ENCODE measurements at regions not wholly inside any gene's neighbourhood (a gene's known extent, or its start where the extent isn't known, plus 50 kb on each side); places are given as distances from the start of the nearest gene placed in this dataset.
"Not testable (repeated sequence)": the region's sequence is repeated elsewhere in the genome, so short reads cannot be mapped to it uniquely, and the experiment has no call there.

- DNase-seq, result no peak
Observed at GRCh38 chr6:153526479-153526878, 395.4 kb upstream of the RGS17 start.

GRCh38 chr6:153525998-153526397, 394.9 kb upstream of the RGS17 start:
- no peak for DNase-seq

- no peak for DNase-seq
Observed at GRCh38 chr6:153523390-153523789, 392.3 kb upstream of the RGS17 start.

- no peak for DNase-seq
Observed at GRCh38 chr6:153511896-153512496, 380.9 kb upstream of the RGS17 start.

- DNase-seq, result no peak
Observed at GRCh38 chr6:153503810-153504209, 372.7 kb upstream of the RGS17 start.

- no peak for DNase-seq
Observed at GRCh38 chr6:153493501-153493900, 362.4 kb upstream of the RGS17 start.

GRCh38 chr6:153489479-153489878, 358.4 kb upstream of the RGS17 start:
- DNase-seq, result no peak

- no peak for DNase-seq
Observed at GRCh38 chr6:153488267-153488666, 357.2 kb upstream of the RGS17 start.

GRCh38 chr6:153485072-153485471, 354.0 kb upstream of the RGS17 start:
- no peak for DNase-seq

GRCh38 chr6:153484056-153484455, 353.0 kb upstream of the RGS17 start:
- DNase-seq, result no peak

- no peak for DNase-seq
Observed at GRCh38 chr6:153476243-153476642, 345.2 kb upstream of the RGS17 start.

- DNase-seq, result no peak
Observed at GRCh38 chr6:153465050-153465449, 334.0 kb upstream of the RGS17 start.

- DNase-seq, result no peak
Observed at GRCh38 chr6:153449279-153449678, 318.2 kb upstream of the RGS17 start.

- DNase-seq, result not testable (repeated sequence)
Observed at GRCh38 chr6:153442749-153443148, 311.7 kb upstream of the RGS17 start.

- DNase-seq, result no peak
Observed at GRCh38 chr6:153442096-153442495, 311.0 kb upstream of the RGS17 start.

GRCh38 chr6:153437193-153437592, 306.1 kb upstream of the RGS17 start:
- no peak for DNase-seq

- no peak for DNase-seq
Observed at GRCh38 chr6:153436351-153436750, 305.3 kb upstream of the RGS17 start.

- no peak for DNase-seq
Observed at GRCh38 chr6:153435787-153436186, 304.7 kb upstream of the RGS17 start.

- DNase-seq, result no peak
Observed at GRCh38 chr6:153425536-153425935, 294.5 kb upstream of the RGS17 start.

- no peak for DNase-seq
Observed at GRCh38 chr6:153424719-153425400, 293.8 kb upstream of the RGS17 start.

- DNase-seq, result no peak
Observed at GRCh38 chr6:153412519-153412918, 281.4 kb upstream of the RGS17 start.

GRCh38 chr6:153411070-153411648, 280.1 kb upstream of the RGS17 start:
- no peak for DNase-seq

GRCh38 chr6:153405931-153406330, 274.8 kb upstream of the RGS17 start:
- no peak for DNase-seq

GRCh38 chr6:153401751-153402150, 270.7 kb upstream of the RGS17 start:
- DNase-seq, result no peak

GRCh38 chr6:153392156-153392555, 261.1 kb upstream of the RGS17 start:
- no peak for DNase-seq
